ENCODE measurements at regions not wholly inside any gene's neighbourhood (a gene's known extent, or its start where the extent isn't known, plus 50 kb on each side); places are given as distances from the start of the nearest gene placed in this dataset.

DNA sequence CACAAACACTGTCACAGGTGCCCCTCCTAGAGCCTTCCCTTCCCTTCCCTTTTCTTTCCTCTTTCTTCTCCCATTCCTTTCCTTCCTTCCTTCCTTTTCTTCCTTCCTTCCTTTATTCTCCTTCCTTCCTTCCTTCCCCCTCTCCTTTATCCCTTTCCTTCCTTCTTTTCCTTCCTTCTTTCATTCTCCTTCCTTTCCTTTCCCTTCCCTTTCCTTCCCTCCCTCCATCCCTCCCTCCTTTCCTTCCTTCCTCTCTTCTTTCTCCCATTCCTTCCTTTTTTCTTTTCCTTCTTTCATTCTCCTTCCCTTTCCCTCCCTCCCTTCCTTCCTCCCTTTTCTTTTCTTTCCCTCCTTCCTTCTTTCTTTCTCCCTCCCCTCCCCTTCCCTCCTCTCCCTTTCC is 170.0 kb downstream of the ENGASE start:
- DNase-seq (ENCODE audit: low read depth), result no peak

DNA sequence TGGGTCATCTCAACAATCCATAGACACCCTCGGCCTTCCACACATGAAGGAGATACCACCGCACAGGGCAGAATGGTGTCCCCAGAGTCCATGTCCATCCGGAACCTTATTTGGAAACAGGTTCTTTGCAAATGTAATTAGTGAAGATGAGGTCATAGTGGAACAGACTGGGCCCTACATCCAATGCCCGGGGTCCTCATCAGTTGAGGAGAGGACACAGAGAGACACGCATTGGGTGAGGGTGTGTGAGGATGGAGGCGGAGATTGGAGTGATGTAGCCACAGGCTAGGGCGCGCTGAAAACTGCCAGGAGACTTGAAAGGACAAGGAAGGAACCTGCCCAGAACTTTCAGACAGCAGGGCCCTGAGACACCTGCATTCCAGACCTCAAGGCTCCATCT is 169.4 kb downstream of the ENGASE start:
- DNase-seq (ENCODE audit: low read depth), result no peak

DNA sequence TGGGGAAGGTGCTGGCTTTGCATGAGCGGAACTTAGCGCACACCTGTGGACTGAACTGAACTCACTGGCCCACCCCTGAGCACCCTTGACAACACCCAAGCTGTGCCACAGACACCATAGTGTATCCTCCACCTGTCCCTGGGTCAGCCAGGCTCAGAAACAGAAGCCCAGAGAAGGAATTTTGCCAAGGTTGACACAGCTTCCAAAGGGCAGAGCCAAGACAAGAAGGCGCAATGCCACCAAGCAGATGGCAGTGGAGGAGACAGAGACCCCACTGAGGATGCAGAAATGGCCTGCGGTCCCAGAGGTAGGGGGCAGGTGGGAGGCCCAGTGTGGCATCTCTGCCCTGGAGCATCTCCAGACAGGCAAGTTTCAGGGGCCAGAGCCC is 169.0 kb downstream of the ENGASE start:
- no peak for DNase-seq (ENCODE audit: low read depth)

DNA sequence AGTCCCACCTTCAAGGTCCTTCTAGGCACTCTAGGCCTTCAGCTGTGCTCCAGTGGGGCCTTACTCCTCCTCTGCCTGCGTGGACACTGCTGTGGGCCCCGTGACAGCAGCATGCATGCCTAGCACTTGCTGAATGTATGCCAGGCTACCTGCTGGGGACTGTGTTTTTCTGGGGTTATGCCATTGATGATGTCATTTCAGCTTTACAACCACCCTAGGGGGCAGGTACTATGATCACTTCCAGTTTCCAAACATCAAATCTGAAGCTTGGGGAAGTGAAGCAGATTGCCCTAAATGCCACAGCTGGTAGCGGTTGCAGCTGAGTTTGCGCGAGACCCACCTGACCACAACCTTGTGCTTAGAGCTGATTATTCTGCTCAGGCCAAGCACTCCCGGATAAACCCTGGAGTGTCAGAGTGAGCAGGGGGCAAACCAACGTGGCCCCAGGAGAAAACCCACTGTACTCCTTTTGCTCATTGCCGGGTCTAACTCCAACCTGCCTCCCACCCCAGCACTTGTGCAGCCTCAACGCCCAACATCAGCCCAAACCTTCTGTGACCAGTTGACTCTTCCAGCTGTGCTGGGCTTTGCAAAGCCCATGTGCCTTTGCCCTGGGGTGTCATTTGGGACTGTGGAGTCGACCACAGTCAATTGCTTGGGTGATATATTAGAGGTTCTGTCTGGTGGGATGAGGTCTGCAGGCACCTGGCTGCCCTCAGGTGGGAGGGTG is 168.4 kb downstream of the ENGASE start:
- DNase-seq (ENCODE audit: low read depth), result no peak

DNA sequence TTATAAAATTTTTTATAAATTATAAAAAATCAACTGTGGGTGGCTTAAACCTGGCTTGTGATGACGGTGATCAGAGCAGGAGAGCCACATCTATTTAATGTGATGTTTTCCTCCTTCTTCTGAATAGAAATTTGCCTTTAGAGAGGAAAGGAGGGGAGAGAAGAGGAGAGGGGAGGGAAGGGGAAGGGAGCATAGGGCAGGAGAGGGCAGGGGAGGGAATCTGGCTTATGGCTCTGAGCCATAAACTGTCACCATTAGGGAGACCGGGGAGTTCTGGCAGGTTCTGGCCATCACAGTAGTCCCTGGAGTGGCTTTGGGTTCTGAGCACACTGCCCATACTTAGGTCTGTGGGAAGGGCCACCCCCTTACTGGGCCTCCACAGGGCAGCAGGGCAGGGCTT is 167.8 kb downstream of the ENGASE start:
- DNase-seq (ENCODE audit: low read depth), result no peak

DNA sequence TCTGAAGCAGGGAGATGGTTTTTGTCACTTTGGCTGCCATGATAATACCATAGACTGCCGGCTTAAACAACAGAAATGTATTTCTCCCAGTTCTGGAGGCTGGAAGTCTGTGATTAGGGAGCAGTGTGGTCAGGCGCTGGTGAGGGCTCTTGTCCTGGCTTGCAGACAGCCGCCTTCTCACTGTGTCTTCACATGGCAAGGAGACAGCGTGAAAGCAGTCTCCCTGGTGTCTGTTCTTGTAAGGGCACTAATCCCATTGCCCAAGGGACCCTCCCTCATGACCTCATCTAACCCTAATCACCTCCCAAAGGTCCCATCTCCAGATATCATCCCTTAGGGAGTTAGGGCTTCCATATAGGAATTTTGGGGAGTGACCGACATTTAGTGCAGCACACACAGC is 167.0 kb downstream of the ENGASE start:
- DNase-seq (ENCODE audit: low read depth), result no peak

DNA sequence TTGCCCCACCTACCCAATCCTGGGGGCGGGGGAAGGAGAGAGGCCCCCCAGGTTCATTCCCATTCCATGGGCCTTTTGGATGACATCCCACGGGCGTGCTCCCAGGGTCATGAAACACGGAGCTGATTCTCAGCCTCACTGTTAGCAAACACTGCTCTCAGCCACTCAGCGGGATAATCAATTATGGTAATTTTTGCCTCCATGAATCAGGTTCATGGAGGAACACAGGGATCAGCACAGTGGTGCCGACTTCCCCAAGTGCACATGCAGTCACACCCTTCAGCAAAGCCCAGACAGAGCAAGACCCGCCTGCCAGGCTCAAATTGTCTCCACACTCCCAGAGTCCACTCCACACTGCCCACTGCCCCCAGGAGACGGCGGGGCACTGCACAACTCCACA is 164.6 kb downstream of the ENGASE start:
- DNase-seq (ENCODE audit: low read depth), result no peak

DNA sequence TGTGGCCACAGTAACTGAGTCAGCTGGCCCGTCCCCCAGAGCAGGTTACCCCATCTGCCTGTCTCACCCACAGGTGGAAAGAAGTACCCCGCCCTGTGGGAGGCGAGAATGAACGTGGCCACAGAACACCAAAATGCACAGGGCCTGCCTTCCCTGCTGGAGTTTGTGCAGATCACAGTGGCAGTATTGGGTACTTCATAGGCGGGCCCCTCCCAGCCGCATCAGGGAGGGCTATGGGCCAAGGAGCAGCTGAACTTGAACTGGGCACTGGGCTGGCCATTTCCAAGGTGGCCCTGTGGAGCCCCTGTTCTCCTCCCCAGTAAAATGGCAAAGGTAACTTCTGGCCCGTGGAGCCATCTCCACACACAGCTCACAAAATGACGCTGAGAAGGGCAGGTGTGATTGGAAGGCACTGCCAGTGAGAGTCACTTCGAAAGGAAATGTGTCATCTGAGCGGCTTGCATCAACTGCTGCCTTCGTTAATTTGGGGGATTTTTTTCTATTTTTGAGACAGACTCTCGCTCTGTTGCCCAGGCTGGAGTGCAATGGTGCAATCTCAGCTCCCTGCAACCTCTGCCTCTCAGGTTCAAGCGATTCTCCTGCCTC is 162.9 kb downstream of the ENGASE start:
- DNase-seq (ENCODE audit: low read depth), result no peak

DNA sequence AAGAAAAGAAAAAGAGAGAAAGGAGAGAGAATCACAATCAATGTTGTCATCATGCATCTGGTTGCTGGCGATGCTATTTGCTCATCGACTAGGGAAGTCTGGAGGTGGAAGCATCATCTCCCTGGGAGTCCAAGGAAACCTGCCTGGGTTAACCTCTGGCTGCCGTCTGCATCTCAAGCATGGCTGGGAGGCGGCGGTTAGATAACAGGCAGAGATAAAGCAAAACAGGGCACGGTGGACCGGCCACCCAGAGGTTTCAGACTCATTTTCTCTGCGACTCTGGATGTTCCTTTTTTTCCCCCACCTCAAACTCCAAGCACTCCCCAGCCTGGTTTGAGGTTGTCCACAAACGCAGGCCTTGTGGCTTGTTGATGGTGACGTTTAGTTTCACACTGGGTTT is 161.2 kb downstream of the ENGASE start:
- DNase-seq (ENCODE audit: low read depth), result no peak

DNA sequence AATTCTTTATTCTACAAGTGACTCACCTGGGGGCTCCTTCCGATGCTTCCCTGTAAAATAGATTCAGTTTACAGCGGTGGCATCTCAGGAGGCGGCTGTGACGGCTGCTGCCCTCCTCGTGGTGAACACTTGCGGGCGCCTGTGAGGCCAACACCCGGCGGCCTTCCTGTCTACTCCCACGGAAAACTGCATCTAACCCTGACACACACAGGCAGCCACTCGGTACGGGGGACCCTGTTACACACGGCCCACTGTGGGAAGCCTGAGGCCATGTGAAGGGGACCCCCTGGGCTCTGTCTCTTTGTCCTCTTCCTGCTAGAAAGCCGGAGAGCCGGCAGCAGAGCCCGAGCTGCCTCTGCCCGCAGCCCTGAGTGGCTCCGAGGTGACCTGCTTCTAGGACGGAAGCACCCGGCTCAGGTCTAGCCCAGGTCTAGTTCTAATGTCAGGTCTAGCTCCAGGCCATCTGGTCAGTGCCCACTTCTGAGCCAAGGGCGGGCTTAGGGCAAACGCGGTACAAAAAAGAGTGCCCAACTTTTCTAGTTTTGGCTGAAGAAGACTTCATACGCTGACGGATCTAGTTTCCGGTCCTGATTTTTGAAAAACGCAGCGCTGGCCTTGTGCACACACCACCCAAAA is 159.4 kb downstream of the ENGASE start:
- DNase-seq (ENCODE audit: low read depth), result no peak

DNA sequence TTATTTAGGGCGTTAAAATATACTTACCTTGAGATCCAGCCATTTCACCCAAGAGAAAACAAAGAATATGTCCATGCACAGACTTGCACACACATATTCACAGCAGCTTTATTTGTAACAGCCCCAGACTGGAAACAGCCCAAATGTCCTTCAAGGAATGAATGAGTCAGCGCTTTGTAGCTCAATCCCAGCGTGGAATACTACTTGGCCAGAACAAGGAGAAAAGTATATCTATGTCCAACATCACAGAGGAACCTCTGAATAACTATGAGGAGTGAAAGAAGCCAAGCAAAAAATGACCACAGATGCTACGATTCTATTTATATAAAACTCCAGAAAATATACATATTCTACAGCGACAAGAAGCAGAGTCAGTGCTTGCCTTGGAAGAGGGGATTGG is 158.3 kb downstream of the ENGASE start:
- no peak for DNase-seq (ENCODE audit: low read depth)

DNA sequence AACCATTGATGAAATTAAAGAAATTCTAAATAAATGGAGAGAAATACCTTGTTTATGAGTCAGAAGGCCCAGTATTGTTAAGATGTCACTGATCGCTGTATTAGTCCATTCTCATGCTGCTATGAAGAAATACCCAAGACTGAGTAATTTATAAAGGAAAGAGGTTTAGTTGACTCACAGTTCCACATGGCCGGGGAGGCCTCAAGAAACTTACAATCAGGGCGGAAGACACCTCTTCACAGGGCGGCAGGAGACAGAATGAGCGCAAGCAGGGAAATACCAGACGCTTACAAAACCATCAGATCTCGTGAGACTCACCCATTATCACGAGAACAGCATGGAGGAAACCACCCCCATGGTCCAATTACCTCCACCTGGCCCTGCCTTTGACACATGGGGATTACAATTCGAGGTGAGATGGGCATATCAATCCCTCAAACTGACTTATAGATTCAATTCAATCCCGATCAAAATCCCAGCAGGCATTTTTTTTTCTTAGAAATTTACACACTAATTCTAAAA is 157.2 kb downstream of the ENGASE start:
- no peak for DNase-seq (ENCODE audit: low read depth)

DNA sequence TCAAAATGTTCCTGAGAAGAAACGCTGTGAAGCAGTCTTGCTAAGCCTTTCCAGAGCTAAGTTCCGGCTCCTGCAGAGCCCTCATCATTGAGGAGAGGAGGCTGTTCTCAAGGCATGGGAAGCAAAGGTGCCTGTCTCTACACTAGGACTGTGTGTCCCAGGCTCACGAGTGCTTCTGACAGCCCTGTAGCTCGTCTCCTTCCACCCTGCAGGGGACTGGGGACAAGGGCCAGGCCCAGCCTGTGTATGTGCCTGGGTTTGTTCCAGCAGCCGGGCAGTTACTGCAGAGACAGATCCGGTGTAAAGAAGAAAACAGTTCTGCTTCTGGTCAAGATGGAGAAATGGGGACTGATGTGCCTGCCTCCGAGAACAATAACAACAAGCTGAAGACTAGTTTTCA is 156.0 kb downstream of the ENGASE start:
- no peak for DNase-seq (ENCODE audit: low read depth)

DNA sequence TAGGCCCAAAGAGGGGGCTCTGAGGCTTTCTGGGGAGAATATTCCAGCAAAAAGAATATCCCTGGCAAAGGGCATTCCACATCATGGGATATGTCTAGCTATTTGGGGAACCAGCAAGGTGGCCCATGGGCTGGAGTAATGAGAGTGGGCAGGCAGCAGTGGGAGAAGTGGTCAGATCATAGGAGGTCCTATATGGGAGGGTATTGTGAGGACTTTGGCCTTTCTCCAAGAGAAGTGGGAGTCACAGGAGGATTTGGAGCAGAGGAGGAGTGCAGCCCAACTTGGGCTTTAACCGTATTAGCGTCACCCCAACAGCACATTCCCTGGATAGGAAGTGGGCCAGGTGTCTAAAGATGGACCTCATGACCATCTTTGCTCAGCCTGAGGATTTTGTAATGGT is 151.4 kb downstream of the ENGASE start:
- no peak for DNase-seq (ENCODE audit: low read depth)

DNA sequence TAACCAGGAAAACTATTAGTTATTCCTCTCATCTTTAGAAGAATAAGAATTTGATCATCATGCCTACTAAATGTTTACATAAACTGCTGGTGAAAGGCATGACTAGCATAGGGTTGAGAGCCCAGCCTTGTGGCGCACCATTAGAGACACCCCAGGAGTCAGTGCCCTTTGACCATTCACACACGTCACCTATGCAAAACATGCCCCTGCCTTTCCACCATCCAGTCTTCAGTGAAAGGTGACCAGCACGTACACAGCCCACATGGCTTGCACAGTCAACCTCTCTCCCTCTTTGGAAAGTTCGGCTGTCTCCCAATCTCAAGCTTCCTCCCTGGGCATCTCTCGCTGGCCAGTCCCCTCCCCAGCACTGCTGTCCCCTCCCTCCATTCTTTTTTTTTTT is 150.3 kb downstream of the ENGASE start:
- DNase-seq (ENCODE audit: low read depth), result no peak

DNA sequence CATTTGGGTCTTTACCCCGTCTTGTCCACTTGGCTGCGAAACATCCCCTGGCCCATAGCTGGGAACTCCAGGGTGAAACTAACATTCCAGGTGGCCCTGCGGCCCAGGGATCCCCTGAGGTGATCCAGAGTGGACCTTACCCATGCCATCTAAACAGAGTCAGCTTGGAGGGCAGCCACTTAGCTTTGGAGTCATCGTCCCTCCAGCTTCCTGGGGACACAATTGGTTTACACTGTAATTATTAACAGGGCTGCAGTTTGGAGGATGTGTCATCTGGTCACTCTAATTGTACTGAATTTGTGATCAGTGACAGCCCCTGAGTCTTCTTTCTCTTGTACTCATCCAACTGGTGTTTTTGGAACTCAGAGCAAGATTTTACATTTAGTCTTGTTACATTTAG is 149.9 kb downstream of the ENGASE start:
- DNase-seq (ENCODE audit: low read depth), result no peak

DNA sequence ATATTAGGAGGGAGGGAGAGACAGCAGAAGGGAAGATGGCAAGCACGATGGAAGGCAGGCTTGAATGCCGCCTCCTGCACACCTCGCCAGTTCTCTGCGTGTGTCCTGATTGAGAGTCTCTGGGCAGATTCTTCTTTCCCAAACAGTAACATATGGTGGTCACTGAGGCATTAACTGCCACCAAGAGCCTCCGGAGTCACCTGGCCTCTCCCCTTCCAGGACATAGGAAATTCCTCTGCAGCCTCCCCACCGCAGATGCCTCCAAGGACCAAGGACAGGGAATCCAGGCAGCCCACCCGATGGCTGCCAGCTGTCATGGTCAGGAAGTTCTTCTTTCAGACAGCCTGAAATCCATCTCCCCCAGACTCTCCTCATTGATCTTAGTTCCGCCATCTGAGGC is 149.3 kb downstream of the ENGASE start:
- DNase-seq (ENCODE audit: low read depth), result no peak

DNA sequence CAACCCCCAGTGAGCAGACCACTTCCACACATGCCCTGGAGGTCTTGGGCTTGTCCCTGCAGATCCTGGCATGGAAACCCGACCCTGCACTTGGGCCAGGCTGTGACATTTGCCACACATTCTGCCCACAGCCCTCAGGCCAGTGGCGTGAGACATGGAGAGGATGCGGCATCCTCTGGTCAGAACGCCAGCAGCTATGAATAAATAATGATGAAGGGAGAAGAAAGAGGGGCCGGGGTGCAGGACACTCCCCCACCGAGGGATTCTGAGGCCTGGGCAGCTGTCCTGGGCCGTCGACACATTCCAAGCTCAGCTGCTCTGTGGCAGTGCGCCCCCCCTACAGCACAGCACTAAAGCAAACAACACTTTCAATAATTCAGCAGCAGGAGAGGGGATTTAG is 148.8 kb downstream of the ENGASE start:
- no peak for DNase-seq (ENCODE audit: low read depth)

DNA sequence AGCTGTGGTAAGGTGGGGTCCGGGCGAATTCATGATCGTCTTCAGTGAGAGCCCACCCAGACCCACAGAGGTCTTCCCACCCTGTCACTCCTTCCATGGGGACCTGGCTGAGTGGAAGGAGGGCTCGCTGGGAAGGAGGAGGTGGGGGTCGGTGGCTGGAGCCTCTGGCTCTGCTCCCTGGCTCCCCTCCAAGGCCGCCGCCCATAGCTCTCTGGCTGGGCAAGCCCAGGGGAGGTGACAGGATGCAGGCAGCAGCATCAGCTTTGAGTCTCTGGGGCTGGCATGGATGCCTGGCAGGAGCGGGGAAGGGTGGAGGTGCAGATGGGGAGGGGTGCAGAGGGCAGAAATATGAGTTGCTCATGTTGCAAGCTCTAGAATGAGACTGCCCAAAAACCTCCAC is 147.0 kb downstream of the ENGASE start:
- DNase-seq (ENCODE audit: low read depth), result no peak

DNA sequence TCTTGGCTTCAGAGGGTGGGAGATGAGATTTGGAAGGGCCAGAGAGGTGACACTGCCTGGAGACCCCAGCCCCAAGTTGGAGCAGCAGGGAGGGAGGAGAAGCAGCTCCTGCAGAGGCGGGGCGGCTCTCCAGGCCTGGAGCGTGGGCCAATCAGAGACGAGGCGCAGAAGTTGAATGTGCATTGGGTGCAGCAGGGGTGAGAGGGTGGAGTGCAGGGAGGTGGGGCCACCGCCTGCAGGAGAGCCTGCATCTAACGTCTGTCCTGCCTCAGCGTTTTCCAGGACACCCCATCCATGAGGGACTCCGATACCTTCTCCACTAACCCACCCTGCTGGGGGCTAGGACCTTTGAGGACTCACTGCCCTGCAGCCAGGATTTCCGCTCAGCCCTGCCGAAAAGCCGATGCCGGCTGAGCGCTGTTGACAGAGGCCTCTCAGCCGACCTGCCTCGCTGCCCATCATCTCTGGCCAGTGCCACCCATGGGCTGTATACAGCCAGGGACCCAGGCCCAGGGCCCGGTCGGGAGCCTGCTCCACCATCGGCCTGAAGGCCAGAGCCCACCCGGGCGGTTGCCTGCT is 146.2 kb downstream of the ENGASE start:
- DNase-seq (ENCODE audit: low read depth), result no peak

DNA sequence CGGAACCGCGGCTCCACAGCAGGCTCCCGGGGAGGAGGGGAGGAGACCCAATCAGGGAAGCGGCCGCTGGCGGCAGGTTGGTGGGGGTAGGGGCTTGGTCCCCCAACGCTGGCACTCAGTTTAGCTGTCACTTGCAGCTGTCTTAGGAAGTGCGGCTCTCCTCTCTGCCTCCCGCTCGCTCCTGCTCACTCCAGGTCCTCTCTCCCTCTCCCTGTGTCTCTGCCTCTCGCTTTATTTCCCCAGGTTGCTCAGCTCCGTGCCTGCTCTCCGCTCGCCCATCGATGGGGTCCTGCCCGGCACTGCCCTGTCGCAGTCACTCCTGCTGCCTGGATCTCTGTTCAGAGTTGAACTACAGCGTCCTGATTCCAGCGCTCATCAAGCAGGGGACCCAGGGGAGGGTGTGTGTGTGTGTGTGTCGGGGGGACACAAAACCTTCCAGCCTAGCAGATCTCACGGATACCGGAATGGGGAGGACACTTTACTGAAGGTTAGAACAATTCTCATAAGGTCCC is 145.6 kb downstream of the ENGASE start:
- no peak for DNase-seq (ENCODE audit: low read depth)

DNA sequence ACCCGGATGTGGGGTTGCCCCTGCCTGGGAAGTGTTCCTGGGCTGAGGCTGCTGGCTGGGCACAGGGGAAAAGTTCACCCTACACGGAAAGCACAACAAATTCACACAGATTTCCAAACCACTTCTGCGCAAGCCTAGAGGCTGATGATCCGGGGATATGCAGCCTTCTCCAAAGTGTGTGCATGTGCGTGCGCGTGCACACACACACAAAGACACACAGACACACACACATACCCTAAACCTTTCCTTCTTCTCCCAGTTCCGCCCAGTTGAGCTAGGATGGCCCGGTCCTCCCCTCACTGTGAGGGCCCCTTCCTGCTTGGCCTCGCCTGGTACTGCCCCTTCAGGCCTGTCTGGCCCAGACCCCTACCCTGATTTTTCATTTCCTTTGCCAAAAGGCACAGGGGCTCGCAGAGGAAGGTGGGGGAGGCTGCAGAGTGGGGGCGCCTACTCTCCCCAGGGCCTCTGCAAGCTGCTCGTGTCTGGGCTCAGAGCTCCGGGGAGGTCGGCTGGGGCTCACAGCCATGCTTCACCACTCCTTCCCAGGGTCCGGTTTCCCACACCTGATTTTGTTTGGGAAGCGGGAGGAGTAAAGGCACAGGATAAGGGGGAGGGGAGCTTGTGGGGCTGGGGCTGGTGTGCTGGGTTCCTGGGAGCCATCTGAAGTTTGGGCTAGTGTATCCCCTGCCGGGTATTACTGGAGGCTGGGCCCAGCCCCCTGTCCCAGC is 144.7 kb downstream of the ENGASE start:
- DNase-seq (ENCODE audit: low read depth), result no peak
